ENCODE measurements at regions not wholly inside any gene's neighbourhood (a gene's known extent, or its start where the extent isn't known, plus 50 kb on each side); places are given as distances from the start of the nearest gene placed in this dataset.

DNA sequence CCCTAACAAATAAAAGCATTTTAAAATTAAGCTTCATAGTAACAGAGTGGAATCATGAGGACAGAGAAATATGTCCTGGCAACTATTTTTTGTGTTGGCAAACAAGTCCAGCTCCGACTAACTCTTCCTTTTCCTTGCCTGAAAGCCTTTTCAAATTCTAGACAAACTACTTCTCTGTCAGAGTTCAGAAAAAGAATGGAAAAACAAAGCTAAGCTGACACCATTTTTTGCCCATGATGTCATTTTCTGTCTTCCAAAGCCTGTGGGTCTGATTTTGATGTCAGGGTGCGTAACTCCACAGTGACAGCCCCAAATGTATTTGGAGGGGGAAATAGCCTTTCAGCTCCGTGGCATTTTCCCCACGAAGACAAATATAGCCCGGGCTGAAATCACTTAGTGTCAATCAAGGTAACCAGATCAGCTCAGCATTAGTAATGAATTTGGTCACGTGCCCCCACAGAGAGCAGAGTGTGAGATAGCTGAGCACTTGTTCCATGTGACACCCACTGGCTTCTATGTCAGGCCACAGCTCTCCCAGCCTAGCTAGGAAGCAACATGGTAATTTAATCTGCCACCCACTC lies 233.0 kb upstream of the SIX2 start:
- no peak for TF ChIP-seq POLR2A (IDR thresholded peaks at IDR 0.05)
- TF ChIP-seq, protein P1, sequence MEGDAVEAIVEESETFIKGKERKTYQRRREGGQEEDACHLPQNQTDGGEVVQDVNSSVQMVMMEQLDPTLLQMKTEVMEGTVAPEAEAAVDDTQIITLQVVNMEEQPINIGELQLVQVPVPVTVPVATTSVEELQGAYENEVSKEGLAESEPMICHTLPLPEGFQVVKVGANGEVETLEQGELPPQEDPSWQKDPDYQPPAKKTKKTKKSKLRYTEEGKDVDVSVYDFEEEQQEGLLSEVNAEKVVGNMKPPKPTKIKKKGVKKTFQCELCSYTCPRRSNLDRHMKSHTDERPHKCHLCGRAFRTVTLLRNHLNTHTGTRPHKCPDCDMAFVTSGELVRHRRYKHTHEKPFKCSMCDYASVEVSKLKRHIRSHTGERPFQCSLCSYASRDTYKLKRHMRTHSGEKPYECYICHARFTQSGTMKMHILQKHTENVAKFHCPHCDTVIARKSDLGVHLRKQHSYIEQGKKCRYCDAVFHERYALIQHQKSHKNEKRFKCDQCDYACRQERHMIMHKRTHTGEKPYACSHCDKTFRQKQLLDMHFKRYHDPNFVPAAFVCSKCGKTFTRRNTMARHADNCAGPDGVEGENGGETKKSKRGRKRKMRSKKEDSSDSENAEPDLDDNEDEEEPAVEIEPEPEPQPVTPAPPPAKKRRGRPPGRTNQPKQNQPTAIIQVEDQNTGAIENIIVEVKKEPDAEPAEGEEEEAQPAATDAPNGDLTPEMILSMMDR (IDR thresholded peaks at IDR 0.05): no peak

Data from esophagus squamous epithelium (tissue), 4 donors.